ENCODE measurements at regions not wholly inside any gene's neighbourhood (a gene's known extent, or its start where the extent isn't known, plus 50 kb on each side); places are given as distances from the start of the nearest gene placed in this dataset.

- TF ChIP-seq CTCF (IDR thresholded peaks at IDR 0.05; ENCODE audit: low read depth, low read length, poor library complexity, severe bottlenecking) (no peak), EZH2phosphoT487 (IDR thresholded peaks at IDR 0.05; ENCODE audit: borderline replicate concordance, low read length) (no peak)
These were observed 371.8 kb upstream of the POU3F1 start for GRCh38 chr1:38418195-38419030.

Data from DOHH2 (cell line).